K562 (cell line): ENCODE measurements at regions not wholly inside any gene's neighbourhood (a gene's known extent, or its start where the extent isn't known, plus 50 kb on each side); places are given as distances from the start of the nearest gene placed in this dataset.

ENCODE experiments used
- ATAC-seq: fragments of 200-7000 bp; cut with Tn5 transposase; 3 replicates; pipeline ENCODE4 v1.9.1; 2020; ENCODE audit warnings: moderate library complexity
- BruUV-seq: library from RNA; stranded (reverse); fragments of 400-500 nt; replicated peaks from 2 replicates; lab custom pipeline; 2021; lab: Mats Ljungman, UMichigan
- CTCF ChIA-PET: fragments of 300-600 bp; formaldehyde crosslinking; extraction: SDS; loops from one replicate; lab custom pipeline; 2021; ENCODE audit warnings: low intra/inter-chr PET ratio; lab: Yijun Ruan, JAX
- POLR2A ChIA-PET: fragments of 300-600, 350-650 bp; sonication (Branson Sonifier 250); formaldehyde crosslinking; extraction: SDS; loops from one replicate; lab custom pipeline; 2021; ENCODE audit warnings: antibody characterized with exemption, inconsistent platforms; lab: Yijun Ruan, JAX
- DNase-seq, 4 experiments: peaks; one replicate each; pipeline versions ENCODE4 v3.0.0 to v3.0.0-alpha.2; 2011 to 2018; ENCODE audit warnings: low spot score in 3 of 4, mixed read lengths in 3 of 4; ENCODE audit errors: extremely low read depth in 1 of 4
- FAIRE-seq: peaks from 2 replicates; lab custom pipeline; 2011; peaks lifted over from hg19 to GRCh38; lab: Jason Lieb, UNC
- H2AFZ ChIP-seq: 2 replicates; pipeline ENCODE4 v1.6.0; 2011; ENCODE audit warnings: low read depth, low read length, control low read depth, inconsistent platforms
- H3K27ac ChIP-seq: fragments of 200-600 bp; 3 replicates; pipeline ENCODE4 v1.8.0; 2011; ENCODE audit warnings: low read depth, mild to moderate bottlenecking, control low read depth, inconsistent platforms, low read length, moderate library complexity, mixed read lengths; ENCODE audit errors: extremely low read depth
- H3K27me3 ChIP-seq, 2 experiments: fragments of 300-600 bp in 1 of 2; 2 replicates in 1 of 2; 3 replicates in 1 of 2; pipeline versions ENCODE4 v1.6.0 to v1.8.0; 2011; ENCODE audit warnings: inconsistent platforms in 2 of 2, low read length in 2 of 2, mild to moderate bottlenecking in 1 of 2, mixed read lengths in 1 of 2, moderate library complexity in 1 of 2; ENCODE audit not compliant: control insufficient read depth in 2 of 2, insufficient read depth in 2 of 2
- H3K36me3 ChIP-seq: fragments of 300-600 bp; 3 replicates; pipeline ENCODE4 v1.8.0; 2011; ENCODE audit warnings: mild to moderate bottlenecking, low read length, inconsistent platforms; ENCODE audit not compliant: control insufficient read depth, insufficient read depth
- H3K4me1 ChIP-seq, 2 experiments: fragments of 200-600 bp in 1 of 2; replicated peaks in 1 of 2; 2 replicates in 1 of 2; 3 replicates in 1 of 2; pipeline versions ENCODE4 v1.5.1 to v1.8.0; 2011; ENCODE audit warnings: inconsistent platforms in 2 of 2, low read length in 2 of 2, mild to moderate bottlenecking in 1 of 2, mixed read lengths in 1 of 2, moderate library complexity in 1 of 2; ENCODE audit not compliant: control insufficient read depth in 2 of 2, insufficient read depth in 2 of 2
- H3K4me2 ChIP-seq: 2 replicates; pipeline ENCODE4 v1.6.1; 2011; ENCODE audit warnings: low read length, control low read depth, inconsistent platforms, mixed read lengths; ENCODE audit not compliant: insufficient read depth
- H3K4me3 ChIP-seq: fragments of 200-600 bp; sonication (generic), shearing (Covaris generic); 2 replicates; pipeline ENCODE4 v1.5.1; 2016; ENCODE audit warnings: control low read depth, inconsistent platforms
- H3K79me2 ChIP-seq: fragments of 200-600 bp; 3 replicates; pipeline ENCODE4 v1.8.0; 2011; ENCODE audit warnings: low read length, inconsistent platforms; ENCODE audit not compliant: control insufficient read depth, insufficient read depth
- H3K9ac ChIP-seq, 2 experiments: 2 replicates each; pipeline versions ENCODE4 v1.6.0 to v1.6.1; 2011; ENCODE audit warnings: low read depth in 2 of 2, low read length in 2 of 2, control low read depth in 1 of 2, inconsistent platforms in 1 of 2, mild to moderate bottlenecking in 1 of 2, mixed read lengths in 1 of 2; ENCODE audit not compliant: insufficient read depth in 1 of 2
- H3K9me1 ChIP-seq: one replicate; pipeline ENCODE4 v1.6.0; 2011; ENCODE audit warnings: inconsistent platforms, mild to moderate bottlenecking, low read length, moderate library complexity; ENCODE audit not compliant: control insufficient read depth, insufficient read depth
- H3K9me3 ChIP-seq: replicated peaks from 2 replicates; pipeline ENCODE4 v1.5.1; 2011; ENCODE audit warnings: low read depth, low read length, inconsistent platforms; ENCODE audit not compliant: control insufficient read depth, insufficient read depth
- H4K20me1 ChIP-seq: replicated peaks from 2 replicates; pipeline ENCODE4 v1.6.1; 2011; ENCODE audit warnings: low read length, inconsistent platforms, mixed read lengths; ENCODE audit not compliant: control insufficient read depth, insufficient read depth
- CEBPB ChIP-seq: fragments of 450-650 bp; IDR thresholded peaks from 2 replicates; pipeline ENCODE4 v1.6.1; 2016; ENCODE audit warnings: missing genetic modification characterization, missing compliant biosample characterization
- CEBPG ChIP-seq, 3 experiments: fragments of 200-800 bp in 1 of 3; sonication (Bioruptor generic) in 1 of 3; sonication (generic) in 1 of 3; formaldehyde crosslinking in 1 of 3; IDR thresholded peaks in 2 of 3; conservative IDR thresholded peaks in 1 of 3; 2 replicates each; pipeline versions ENCODE4 v1.6.1 to v1.8.0; 2016 to 2022; ENCODE audit warnings: missing compliant biosample characterization in 2 of 3, missing genetic modification characterization in 2 of 3, mild to moderate bottlenecking in 1 of 3, missing genetic modification reagents in 1 of 3
- GATAD2A ChIP-seq: fragments of 450-650 bp; IDR thresholded peaks from 2 replicates; pipeline ENCODE4 v1.6.1; 2017
- KLF10 ChIP-seq: fragments of 250-450 bp; sonication (Bioruptor Pico); IDR thresholded peaks from 2 replicates; pipeline ENCODE4 v1.6.1; 2021; ENCODE audit warnings: matching md5 sums
- NFE2 ChIP-seq: IDR thresholded peaks from 2 replicates; pipeline ENCODE4 v1.6.1; 2014; ENCODE audit warnings: antibody characterized with exemption, low read depth
- TCF15 ChIP-seq: fragments of 250-450 bp; sonication (Bioruptor Pico); IDR thresholded peaks from 2 replicates; pipeline ENCODE4 v1.8.0; 2022; ENCODE audit warnings: moderate library complexity, mild to moderate bottlenecking, inconsistent platforms
- ZEB2 ChIP-seq: fragments of 450-650 bp; IDR thresholded peaks from 2 replicates; pipeline ENCODE4 v1.6.1; 2016
- ZNF444 ChIP-seq: fragments of 250-450 bp; sonication (Bioruptor Pico); IDR thresholded peaks from 2 replicates; pipeline ENCODE4 v1.4.0; 2020; ENCODE audit warnings: mild to moderate bottlenecking, moderate library complexity
- ZNF655 ChIP-seq: fragments of 250-450 bp; sonication (Bioruptor Pico); IDR thresholded peaks from 2 replicates; pipeline ENCODE4 v1.5.0; 2021
- WGBS: fragments of 100-300 bp; shearing (Covaris generic); methylation state at CpG from one replicate; pipeline ENCODE4 v1.1.6; 2016; ENCODE audit warnings: low coverage, mixed read lengths; ENCODE audit not compliant: insufficient coverage; ENCODE audit errors: missing lambda C conversion rate; 5-methylcytosine and 5-hydroxymethylcytosine counted together
- in situ Hi-C: fragments of 300-500 bp; cut with MboI; formaldehyde crosslinking; loops from 4 replicates; pipeline ENCODE4 v1.15.0; 2018; ENCODE audit warnings: inconsistent platforms, mixed read lengths
- intact Hi-C: fragments of 100-400 bp; cut with micrococcal nuclease; formaldehyde crosslinking; loops from 2 replicates; pipeline ENCODE4 v1.14.2; 2022

DNA sequence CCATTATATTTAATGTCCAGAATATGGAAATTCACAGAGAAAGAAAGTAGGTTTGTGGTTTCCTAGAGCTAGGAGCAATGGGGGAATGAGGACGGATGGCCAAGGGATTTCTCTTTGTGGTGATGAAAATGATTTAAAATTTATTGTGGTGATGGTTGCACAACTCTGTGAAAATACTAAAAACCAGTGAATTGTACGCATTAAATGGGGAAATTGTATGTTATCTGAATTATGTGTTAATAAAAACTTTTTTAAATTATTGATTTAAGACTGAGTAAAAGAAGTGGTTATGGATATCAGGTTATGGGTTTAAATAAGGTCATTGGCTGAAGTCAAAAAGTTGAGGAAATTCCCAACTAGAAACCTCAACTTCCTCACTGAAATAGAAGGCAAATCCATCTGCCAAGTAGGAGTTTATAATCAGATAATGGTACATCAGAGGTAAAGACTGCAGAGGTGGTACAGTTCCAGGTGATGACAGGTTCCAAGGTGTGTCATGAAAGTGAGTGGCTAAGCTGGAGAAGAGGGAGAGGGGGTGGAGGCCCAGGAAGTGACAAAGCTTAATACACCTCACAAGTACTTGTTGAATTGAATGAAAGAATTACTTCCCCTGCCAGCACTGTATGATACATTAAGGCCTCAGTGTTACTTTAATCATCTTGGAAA is 68.9 kb upstream of the CCDC71L start:
- DNase-seq (no peak), ATAC-seq (no peak), FAIRE-seq (no peak)
- Histone ChIP-seq H4K20me1 (no peaks in the 10 kb centered on the region), H3K27me3 (no peaks in the 10 kb centered on the region), H3K4me1 (peaks cover 0 to 23% of the 10 kb centered on the region in 2 experiments; a peak in 3 of 5 replicates), H2AFZ (no peak overlapping the region), H3K9ac (no peak overlapping the region), H3K36me3 (no peaks in the 10 kb centered on the region), H3K9me3 (no peaks in the 10 kb centered on the region)
- BruUV-seq = no TSS peak
- POLR2A ChIA-PET = interaction anchor here (1.3 to 2.2 kb wide), 2 partner anchors 10 to 18 kb away, joined by 5 to 8 read pairs; no protein-coding TSS in a partner anchor
- in situ Hi-C loops = loop anchor here (5.0 kb wide), 2 partner anchors 63 to 188 kb away; no protein-coding TSS in a partner anchor
- intact Hi-C loops = no loop called here
- TF ChIP-seq CEBPB (tag) (peak; percentile 66), ZNF444 (CRISPR knock-in tag) (no peak), NFE2 (0 out of 2 replicates have a peak, but pooled peaks have one; percentile 2), CEBPG (CRISPR knock-in tag; IDR thresholded peaks at IDR 0.05) (no peak), CEBPG (tag; conservative IDR thresholded peaks at IDR 0.05 in 1 of 2, IDR thresholded peaks at IDR 0.05 in 1 of 2) (0 out of 4 replicates have a peak, but pooled peaks of 1 of the 2 experiments have one; percentile 15), KLF10 (no peak), ZEB2 (0 out of 2 replicates have a peak, but pooled peaks have one; percentile 54), GATAD2A (no peak), TCF15 (CRISPR knock-in tag) (no peak), ZNF655 (no peak)
- TF ChIP-seq, all 486 proteins: peak for 4
- CTCF ChIA-PET = no interaction called here
- Histone ChIP-seq H3K4me2 (no peak overlapping the region), H3K4me3 (no peak overlapping the region), H3K79me2 (no peaks in the 10 kb centered on the region), H3K9me1 (no peaks in the 10 kb centered on the region), H3K27ac (no peak overlapping the region)
- WGBS = 68% methylated on average over 2 of the region's 2 CpGs
